H1 (cell line): ENCODE measurements at regions not wholly inside any gene's neighbourhood (a gene's known extent, or its start where the extent isn't known, plus 50 kb on each side); places are given as distances from the start of the nearest gene placed in this dataset.

Experiments used
- BACH1 ChIP-seq: IDR thresholded peaks from 2 replicates; pipeline ENCODE4 v1.6.1; 2012; ENCODE audit warnings: low read length, improper control_type of control experiment

- TF ChIP-seq BACH1: no peak
- TF ChIP-seq, all 59 proteins: peak for 2
These were observed 136.5 kb upstream of the ETS2 start (continued) for GRCh38 chr21:38669186-38669585.
